DND-41 (cell line): ENCODE measurements at regions not wholly inside any gene's neighbourhood (a gene's known extent, or its start where the extent isn't known, plus 50 kb on each side); places are given as distances from the start of the nearest gene placed in this dataset.

Source experiments
- CTCF ChIP-seq: IDR thresholded peaks from 2 replicates; pipeline ENCODE4 v1.5.1; 2012; ENCODE audit warnings: borderline replicate concordance, low read length, moderate library complexity, mild to moderate bottlenecking; ENCODE audit not compliant: poor library complexity, severe bottlenecking; ENCODE audit errors: extremely low read depth
- EZH2 ChIP-seq: IDR thresholded peaks from 3 replicates; pipeline ENCODE4 v1.6.1; 2012; ENCODE audit warnings: borderline replicate concordance, low read depth, mild to moderate bottlenecking, moderate library complexity, low read length, inconsistent platforms; ENCODE audit not compliant: severe bottlenecking

- TF ChIP-seq CTCF (peak; percentile 38), EZH2 (no peak)
Observed at GRCh38 chr17:71237903-71238538, 882.8 kb upstream of the SOX9 start.
